Renal cortical epithelial cell (primary cell): ENCODE measurements at regions not wholly inside any gene's neighbourhood (a gene's known extent, or its start where the extent isn't known, plus 50 kb on each side); places are given as distances from the start of the nearest gene placed in this dataset.
"Not testable (repeated sequence)": the region's sequence is repeated elsewhere in the genome, so short reads cannot be mapped to it uniquely, and the experiment has no call there.

ENCODE experiments used
- DNase-seq: peaks from one replicate; pipeline ENCODE4 v3.0.0-alpha.2; 2011; ENCODE audit warnings: low read depth

- no peak for DNase-seq
Observed at GRCh38 chr2:153623020-153623419, 144.5 kb upstream of the RPRM start.

- no peak for DNase-seq
Observed at GRCh38 chr2:153626676-153627075, 148.1 kb upstream of the RPRM start.

GRCh38 chr2:153635494-153635893 is 156.9 kb upstream of the RPRM start:
- DNase-seq: no peak

GRCh38 chr2:153641046-153641445 is 162.5 kb upstream of the RPRM start:
- DNase-seq: no peak

GRCh38 chr2:153644955-153645354 is 166.4 kb upstream of the RPRM start:
- no peak for DNase-seq

- no peak for DNase-seq
Observed at GRCh38 chr2:153645599-153645998, 167.0 kb upstream of the RPRM start.

GRCh38 chr2:153657651-153658050 is 179.1 kb upstream of the RPRM start:
- no peak for DNase-seq

GRCh38 chr2:153661801-153662200 is 183.2 kb upstream of the RPRM start:
- no peak for DNase-seq

- no peak for DNase-seq
Observed at GRCh38 chr2:153663371-153663770, 184.8 kb upstream of the RPRM start.

GRCh38 chr2:153664009-153664408 is 185.4 kb upstream of the RPRM start:
- not testable (repeated sequence) for DNase-seq

GRCh38 chr2:153667475-153667874 is 188.9 kb upstream of the RPRM start:
- DNase-seq: no peak

GRCh38 chr2:153668923-153669322 is 190.4 kb upstream of the RPRM start:
- DNase-seq: no peak

- DNase-seq: no peak
Observed at GRCh38 chr2:153710128-153710527, 161.6 kb upstream of the GALNT13 start.

GRCh38 chr2:153715218-153715850 is 156.4 kb upstream of the GALNT13 start:
- DNase-seq: no peak

GRCh38 chr2:153717060-153717459 is 154.7 kb upstream of the GALNT13 start:
- DNase-seq: no peak

GRCh38 chr2:153739394-153739793 is 132.3 kb upstream of the GALNT13 start:
- DNase-seq: no peak

- no peak for DNase-seq
Observed at GRCh38 chr2:153761936-153762335, 109.8 kb upstream of the GALNT13 start.

- no peak for DNase-seq
Observed at GRCh38 chr2:153766415-153766814, 105.3 kb upstream of the GALNT13 start.

GRCh38 chr2:153770359-153770991 is 101.2 kb upstream of the GALNT13 start:
- no peak for DNase-seq

GRCh38 chr2:153780241-153780640 is 91.5 kb upstream of the GALNT13 start:
- DNase-seq: no peak

- DNase-seq: no peak
Observed at GRCh38 chr2:153786016-153786415, 85.7 kb upstream of the GALNT13 start.

- DNase-seq: no peak
Observed at GRCh38 chr2:153787612-153788011, 84.1 kb upstream of the GALNT13 start.

- DNase-seq: no peak
Observed at GRCh38 chr2:153802671-153803070, 69.1 kb upstream of the GALNT13 start.

GRCh38 chr2:153808679-153809078 is 63.0 kb upstream of the GALNT13 start:
- no peak for DNase-seq
